ENCODE measurements at regions not wholly inside any gene's neighbourhood (a gene's known extent, or its start where the extent isn't known, plus 50 kb on each side); places are given as distances from the start of the nearest gene placed in this dataset.
A peak's percentile ranks its signal among the peaks of the same experiment; 100 is the strongest.

- no peak for DNase-seq
Observed at GRCh38 chr2:15735484-15736326, 144.0 kb downstream of the DDX1 start.

DNA sequence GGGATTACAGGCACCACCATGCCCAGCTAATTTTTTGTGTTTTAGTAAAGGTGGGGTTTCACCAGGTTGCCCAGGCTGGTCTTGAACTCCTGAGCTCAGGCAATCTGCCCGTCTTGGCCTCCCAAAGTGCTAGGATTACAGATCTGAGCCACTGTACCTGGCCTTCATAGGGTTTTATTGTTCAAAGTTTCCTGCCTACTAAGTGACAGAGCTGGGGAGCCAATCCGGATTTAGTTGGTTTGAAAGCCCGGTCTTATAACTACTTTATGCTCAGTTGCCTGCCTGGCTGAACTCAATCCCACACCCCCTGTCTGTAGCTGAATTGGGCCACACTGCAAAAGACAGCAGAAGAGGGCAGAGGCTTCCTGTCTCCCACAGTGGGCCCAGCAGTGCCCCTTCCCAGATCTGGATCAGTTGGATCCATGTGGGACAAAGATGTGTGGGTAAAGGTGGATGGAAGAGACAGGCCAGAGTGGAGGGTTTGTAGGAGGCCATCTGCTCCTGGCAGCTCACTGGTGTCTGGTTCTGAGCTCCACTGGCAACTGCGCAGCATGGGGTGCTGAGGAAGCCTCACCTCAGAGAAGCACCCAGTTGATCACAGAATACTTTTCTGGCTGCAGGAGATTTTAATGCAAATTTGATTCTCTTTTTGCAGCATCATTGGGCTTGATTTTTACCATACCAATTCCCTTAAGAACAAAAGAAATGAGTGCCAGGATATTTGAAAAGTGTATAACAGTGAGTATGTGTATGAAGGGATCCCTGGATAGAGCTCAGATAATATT is 144.9 kb downstream of the DDX1 start:
- peak; percentile 0 for DNase-seq

DNA sequence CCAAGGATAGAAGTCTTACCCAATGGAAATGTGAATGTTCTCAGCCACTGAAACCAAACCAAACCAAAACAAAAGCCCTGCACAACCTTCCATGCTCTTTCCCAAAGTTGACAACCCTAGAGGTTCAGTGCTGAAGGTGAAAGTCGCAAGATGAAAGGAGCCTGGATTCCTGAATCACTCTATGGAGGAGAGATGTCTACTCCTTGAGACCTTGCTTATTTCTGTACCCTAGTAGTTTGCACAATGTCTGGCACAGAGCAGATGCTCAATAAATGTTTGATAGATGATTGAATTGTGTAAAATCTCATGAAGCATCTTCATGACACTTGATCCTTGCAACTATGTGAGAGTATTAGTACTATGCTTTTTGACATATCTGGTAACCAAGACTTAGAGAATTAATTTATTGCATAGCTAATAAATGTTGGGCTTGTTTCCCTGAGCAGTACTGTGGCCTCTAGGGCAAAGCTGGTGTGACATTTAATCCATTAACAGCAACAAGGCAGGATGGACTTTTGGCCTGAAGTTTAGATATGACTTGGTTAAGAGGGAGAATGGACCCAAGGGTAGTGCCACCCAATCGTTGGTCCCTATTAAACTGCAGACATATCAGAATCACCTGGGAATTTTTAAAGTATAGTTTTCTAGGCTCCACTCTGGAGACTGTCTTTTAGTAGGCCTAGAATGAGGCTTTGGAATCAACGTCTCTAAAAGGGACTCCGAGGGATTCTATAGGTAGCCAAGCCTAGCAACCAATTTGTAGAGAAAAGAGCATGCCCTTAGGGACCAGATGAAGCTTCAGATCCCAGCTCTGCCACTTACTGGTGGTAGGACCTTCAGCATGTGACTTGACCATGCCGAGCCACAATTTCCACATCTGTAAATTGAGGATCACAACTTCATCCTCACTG is 145.9 kb downstream of the DDX1 start:
- DNase-seq, result no peak

- DNase-seq, result no peak
Observed at GRCh38 chr2:15738225-15738546, 146.5 kb downstream of the DDX1 start.

DNA sequence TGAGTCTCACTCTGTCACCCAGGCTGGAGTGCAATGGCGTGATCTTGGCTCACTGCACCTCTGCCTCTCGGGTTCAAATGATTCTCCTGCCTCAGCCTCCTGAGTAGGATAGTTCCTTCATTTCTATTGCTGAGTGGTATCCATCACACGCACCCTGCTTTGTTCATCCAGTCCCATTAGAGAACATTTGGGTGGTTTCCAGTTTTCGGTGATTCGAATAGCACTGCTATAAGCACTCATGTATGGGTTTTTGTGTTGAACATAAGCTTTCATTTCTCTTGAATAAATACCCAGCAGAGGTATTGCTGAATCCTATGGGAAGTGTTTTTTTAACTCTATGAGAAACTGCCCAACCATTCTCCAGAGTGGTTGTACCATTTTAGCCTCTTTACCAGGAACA is 147.3 kb downstream of the DDX1 start:
- DNase-seq, result no peak

DNA sequence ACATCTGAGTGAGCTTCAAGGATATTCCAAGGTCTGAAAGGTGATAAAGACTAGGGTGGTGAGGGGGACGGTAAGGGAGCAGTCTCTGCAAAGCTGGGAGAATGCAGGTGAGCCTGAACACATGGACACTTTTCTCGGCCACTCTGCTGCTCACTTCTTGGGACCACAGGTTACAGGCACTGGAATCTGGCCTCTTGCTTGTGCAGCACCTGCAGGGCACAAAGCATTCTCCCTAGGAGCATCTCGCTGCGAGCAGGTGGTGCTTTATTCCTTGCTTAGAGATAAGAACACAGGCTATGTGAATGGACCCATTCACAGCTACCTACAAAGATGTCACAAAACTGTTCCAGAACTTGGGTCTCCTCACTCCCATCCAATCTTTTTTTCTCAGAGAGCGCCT is 153.2 kb downstream of the DDX1 start:
- DNase-seq, result no peak

DNA sequence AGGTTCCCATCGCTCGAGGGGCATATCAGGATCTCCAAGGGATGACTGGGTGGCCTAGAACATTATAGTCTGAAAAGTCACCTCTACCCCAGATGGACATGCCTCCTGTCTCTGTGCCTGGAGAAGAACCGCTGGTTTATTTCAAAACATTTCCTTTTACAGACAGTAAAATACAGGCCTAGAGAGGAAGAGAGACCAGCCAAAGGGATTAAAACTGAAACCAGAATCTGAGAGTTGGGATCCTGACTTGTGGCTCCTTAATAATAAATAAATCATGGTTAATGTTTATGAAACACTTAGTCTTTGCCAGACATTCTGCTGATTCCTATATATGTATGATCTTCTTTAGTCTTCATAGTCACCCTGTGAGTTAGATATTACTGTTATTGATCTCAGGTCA is 153.7 kb downstream of the DDX1 start:
- DNase-seq, result no peak

GRCh38 chr2:15745907-15746702 is 154.4 kb downstream of the DDX1 start:
- no peak for DNase-seq

- no peak for DNase-seq
Observed at GRCh38 chr2:15746703-15747550, 155.3 kb downstream of the DDX1 start.

- no peak for DNase-seq
Observed at GRCh38 chr2:15747603-15748471, 156.2 kb downstream of the DDX1 start.

DNA sequence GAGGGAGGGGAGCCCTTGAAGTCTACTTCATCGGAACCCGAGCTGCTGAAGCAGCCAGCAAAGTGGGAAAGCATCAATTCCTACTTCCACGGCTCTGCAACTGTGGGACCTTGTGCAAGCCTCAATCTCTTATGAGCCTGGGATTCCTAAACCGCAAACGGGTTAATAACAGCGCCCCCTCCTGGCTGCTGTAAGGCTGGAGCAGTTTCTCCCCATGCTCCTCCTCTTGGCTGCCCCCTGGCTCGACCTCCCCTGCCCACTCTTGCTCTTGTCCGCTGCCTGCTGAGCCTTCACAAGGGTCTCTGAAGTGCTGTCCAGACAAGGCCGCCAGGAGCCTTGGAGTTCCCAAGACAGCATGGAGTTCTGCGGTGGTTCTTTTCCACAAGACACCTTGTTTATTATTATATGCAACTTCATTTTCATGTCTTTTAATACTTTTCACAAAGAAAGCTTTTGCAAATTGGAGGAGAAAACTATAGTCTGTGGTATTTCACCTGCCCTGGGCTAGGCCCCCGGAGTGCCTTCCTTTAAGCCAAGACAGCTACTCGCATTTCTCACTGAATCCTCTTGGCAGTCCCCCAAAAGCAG is 157.2 kb downstream of the DDX1 start:
- peak; percentile 66 for DNase-seq

DNA sequence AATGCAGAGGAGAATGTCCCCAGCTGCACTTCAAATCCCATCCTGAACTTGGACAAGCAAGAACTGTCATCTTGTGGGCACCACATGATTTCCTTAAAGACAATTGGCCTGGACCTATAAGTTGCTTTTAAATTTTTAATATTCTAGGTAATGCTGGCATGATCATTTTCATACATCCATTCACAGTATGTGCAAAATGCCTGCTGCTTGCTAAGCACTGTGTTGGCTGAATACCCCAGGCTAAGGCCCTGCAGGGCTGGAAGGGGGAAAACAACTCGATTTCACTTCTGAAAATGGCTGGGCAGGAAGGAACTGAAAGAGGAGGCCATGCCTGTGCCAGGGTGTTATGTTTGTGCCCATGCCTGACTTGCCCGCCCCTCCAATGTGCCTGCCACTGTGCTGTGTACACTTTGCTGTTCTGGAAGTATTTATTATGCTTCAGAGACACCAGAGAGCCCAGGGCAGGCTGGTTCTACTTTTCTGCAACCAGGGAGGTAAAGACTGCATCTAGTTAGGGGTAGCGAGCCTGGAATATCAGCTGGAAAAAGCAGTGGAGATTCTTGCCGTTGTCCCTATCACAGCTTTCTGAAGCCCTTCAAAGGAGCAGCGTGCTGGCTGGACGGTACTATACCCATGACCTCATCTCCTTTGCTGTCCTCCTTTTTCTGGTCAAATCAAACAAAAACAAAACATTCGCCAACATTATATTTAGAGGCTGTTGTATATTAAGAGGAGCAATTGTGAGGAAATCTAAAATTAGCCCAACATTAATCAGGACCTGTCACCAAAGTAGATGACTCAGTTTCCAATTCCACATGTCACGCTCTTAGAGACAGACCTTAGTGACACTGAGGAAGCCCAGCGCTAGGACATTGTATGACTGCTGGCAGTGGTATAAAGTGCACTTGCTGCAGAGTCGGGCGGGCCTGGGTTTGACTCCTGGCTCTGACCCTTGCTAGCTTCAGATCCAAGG is 158.1 kb downstream of the DDX1 start:
- DNase-seq, result peak; percentile 12

GRCh38 chr2:15750433-15750814 is 158.8 kb downstream of the DDX1 start:
- no peak for DNase-seq

DNA sequence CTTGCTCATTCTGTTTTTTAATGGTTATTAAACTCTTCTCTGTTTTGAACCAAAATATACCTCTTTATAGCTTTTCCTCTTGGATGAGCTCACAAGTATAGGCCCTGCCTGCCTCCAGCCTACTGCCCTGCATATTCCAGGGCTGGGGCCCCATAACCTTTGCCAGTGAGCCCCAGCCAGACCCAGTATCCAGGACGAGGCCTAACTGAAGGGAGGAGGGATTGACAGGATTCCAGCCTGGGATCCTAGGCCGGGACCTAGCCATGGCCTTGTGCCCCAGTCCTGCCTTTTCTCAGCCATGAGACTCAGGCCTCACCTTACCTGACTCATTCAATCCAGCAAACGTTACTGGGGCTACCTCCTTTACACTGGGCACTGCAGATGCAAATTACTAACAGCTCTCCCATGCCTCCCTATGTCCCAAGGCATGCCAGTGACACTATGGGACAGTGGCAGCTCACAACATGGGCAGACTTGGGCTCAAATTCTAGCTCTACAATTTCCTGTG is 159.2 kb downstream of the DDX1 start:
- DNase-seq, result no peak

- no peak for DNase-seq
Observed at GRCh38 chr2:15751477-15751876, 159.8 kb downstream of the DDX1 start.

DNA sequence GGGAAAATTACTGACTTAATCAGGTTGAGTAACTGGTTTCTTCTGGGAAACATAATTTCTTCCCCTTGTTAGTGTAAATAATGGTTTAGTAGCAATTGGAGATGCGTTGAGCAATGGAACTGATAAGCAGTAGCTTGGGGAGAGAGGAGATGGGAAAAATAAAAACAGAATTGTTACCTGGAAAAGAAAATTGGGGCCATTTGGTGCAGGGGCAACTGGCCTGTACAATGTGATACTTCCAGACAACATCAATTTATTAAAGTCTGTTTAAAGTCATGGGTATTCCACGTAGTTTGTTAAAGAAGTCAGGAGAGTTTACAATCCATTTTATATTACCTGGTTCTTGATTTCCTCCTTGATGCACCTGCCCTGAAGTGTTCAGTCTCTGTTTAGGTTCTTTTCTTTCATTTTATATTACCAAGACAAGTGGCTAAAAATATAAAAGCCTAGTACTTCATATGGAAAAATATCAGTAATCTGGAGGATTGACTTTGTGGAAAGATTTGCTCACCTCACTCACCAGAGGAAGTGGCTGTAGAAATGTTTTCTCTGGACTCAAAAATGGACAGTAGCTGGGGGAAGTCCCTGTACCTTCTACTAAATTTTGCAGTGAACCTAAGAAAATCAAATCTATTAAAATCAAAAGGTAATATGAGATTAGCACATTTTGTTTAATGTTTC is 161.0 kb downstream of the DDX1 start:
- no peak for DNase-seq

DNA sequence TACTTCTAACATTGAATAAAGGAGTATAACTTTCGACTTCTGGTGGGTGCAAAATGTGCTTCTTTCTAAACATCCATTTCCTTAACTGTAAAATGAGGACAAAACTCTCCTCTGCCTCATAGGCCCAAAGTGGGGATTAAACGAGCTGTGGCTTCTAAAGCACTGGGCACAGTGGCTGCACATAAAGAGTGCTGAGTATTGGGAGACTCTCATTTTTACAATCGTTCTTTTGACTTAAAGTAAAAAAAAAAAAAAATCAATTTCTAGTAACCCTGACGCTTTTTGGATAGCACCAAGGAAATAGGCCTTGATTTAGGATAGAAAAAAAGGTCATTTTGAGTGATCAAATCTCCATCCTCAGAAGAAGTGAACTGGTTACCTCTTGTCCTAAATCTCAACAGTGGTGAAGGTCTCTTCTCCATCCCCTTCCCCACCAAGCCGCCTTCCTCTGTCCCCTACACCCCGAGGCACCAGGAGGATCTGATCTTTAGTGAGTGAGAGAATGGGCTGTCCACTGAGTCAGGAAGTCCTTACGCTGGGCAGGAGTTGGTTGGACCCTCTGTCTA is 161.6 kb downstream of the DDX1 start:
- DNase-seq, result no peak

Measured in activated CD8-positive, alpha-beta memory T cell treated with anti-CD3 and anti-CD28 coated beads, Interleukin-2, amount 50 U/mL, for 48 hours (primary cell).